Epithelial cell of esophagus (primary cell): ENCODE measurements at regions not wholly inside any gene's neighbourhood (a gene's known extent, or its start where the extent isn't known, plus 50 kb on each side); places are given as distances from the start of the nearest gene placed in this dataset.
A peak's percentile ranks its signal among the peaks of the same experiment; 100 is the strongest.
"Not testable (repeated sequence)": the region's sequence is repeated elsewhere in the genome, so short reads cannot be mapped to it uniquely, and the experiment has no call there.

Source experiments
- DNase-seq: peaks from one replicate; pipeline ENCODE4 v3.0.0; 2010; ENCODE audit warnings: low read depth
- H3K4me3 ChIP-seq: 2 replicates; pipeline ENCODE4 v1.5.1; 2011; ENCODE audit warnings: mild to moderate bottlenecking, low read length, control low read depth
- CTCF ChIP-seq: IDR thresholded peaks from 2 replicates; pipeline ENCODE4 v1.5.1; 2011; ENCODE audit warnings: low read depth, mild to moderate bottlenecking, low read length, control low read depth, inconsistent platforms; ENCODE audit not compliant: insufficient read depth; ENCODE audit errors: missing control alignments

- no peak overlapping the region for H3K4me3 ChIP-seq
- DNase-seq = no peak
- TF ChIP-seq CTCF = no peak
Measured at GRCh38 chr7:110418659-110419280, 672.2 kb upstream of the LRRN3 start.

GRCh38 chr7:110420788-110421187 lies 670.1 kb upstream of the LRRN3 start:
- DNase-seq = no peak
- H3K4me3 ChIP-seq = no peak overlapping the region
- no peak for TF ChIP-seq CTCF

- DNase-seq = no peak
- TF ChIP-seq CTCF = no peak
- H3K4me3 ChIP-seq = no peak overlapping the region
Measured at GRCh38 chr7:110421490-110422241, 669.3 kb upstream of the LRRN3 start.

- H3K4me3 ChIP-seq = no peak overlapping the region
- no peak for TF ChIP-seq CTCF
- no peak for DNase-seq
Measured at GRCh38 chr7:110432061-110432553, 658.8 kb upstream of the LRRN3 start.

- H3K4me3 ChIP-seq, DNase-seq: not testable (repeated sequence)
Measured at GRCh38 chr7:110438926-110439325, 652.0 kb upstream of the LRRN3 start.

- DNase-seq = peak; percentile 74
- TF ChIP-seq CTCF = peak; percentile 76
- no peak overlapping the region for H3K4me3 ChIP-seq
Measured at GRCh38 chr7:110442381-110442837, 648.5 kb upstream of the LRRN3 start.

- H3K4me3 ChIP-seq = no peak overlapping the region
- DNase-seq = no peak
- TF ChIP-seq CTCF = no peak
Measured at GRCh38 chr7:110446658-110447057, 644.3 kb upstream of the LRRN3 start.
